CD4-positive, alpha-beta T cell treated with Interleukin-10 for 1 hour (primary cell): ENCODE measurements at regions not wholly inside any gene's neighbourhood (a gene's known extent, or its start where the extent isn't known, plus 50 kb on each side); places are given as distances from the start of the nearest gene placed in this dataset.

Source experiments
- DNase-seq: peaks from one replicate; pipeline ENCODE4 v3.0.0-alpha.2; 2020

GRCh38 chr4:23390246-23390645, 499.6 kb downstream of the PPARGC1A start:
- DNase-seq = no peak

- DNase-seq = no peak
These were observed 501.0 kb downstream of the PPARGC1A start for GRCh38 chr4:23388699-23389395.

GRCh38 chr4:23388255-23388654, 501.6 kb downstream of the PPARGC1A start:
- no peak for DNase-seq

- no peak for DNase-seq
These were observed 505.1 kb downstream of the PPARGC1A start for GRCh38 chr4:23384741-23385140.

- no peak for DNase-seq
These were observed 507.0 kb downstream of the PPARGC1A start for GRCh38 chr4:23382879-23383278.

GRCh38 chr4:23374259-23374658, 515.6 kb downstream of the PPARGC1A start:
- no peak for DNase-seq

- no peak for DNase-seq
These were observed 516.6 kb downstream of the PPARGC1A start for GRCh38 chr4:23373261-23373660.

GRCh38 chr4:23371533-23371932, 518.3 kb downstream of the PPARGC1A start:
- no peak for DNase-seq

- DNase-seq = no peak
These were observed 520.5 kb downstream of the PPARGC1A start for GRCh38 chr4:23369331-23369730.

GRCh38 chr4:23368081-23368697, 521.7 kb downstream of the PPARGC1A start:
- DNase-seq = no peak

- no peak for DNase-seq
These were observed 523.3 kb downstream of the PPARGC1A start for GRCh38 chr4:23366557-23366906.

GRCh38 chr4:23365871-23366556, 523.8 kb downstream of the PPARGC1A start:
- DNase-seq = no peak

- DNase-seq = no peak
These were observed 524.8 kb downstream of the PPARGC1A start for GRCh38 chr4:23365086-23365485.

GRCh38 chr4:23364167-23364566, 525.7 kb downstream of the PPARGC1A start:
- no peak for DNase-seq

GRCh38 chr4:23361453-23361852, 528.4 kb downstream of the PPARGC1A start:
- no peak for DNase-seq

GRCh38 chr4:23360718-23361117, 529.1 kb downstream of the PPARGC1A start:
- DNase-seq = no peak

- DNase-seq = no peak
These were observed 534.6 kb downstream of the PPARGC1A start for GRCh38 chr4:23355258-23355657.

GRCh38 chr4:23353200-23353599, 536.6 kb downstream of the PPARGC1A start:
- no peak for DNase-seq

GRCh38 chr4:23348789-23349498, 540.9 kb downstream of the PPARGC1A start:
- DNase-seq = no peak

GRCh38 chr4:23337292-23337691, 552.6 kb downstream of the PPARGC1A start:
- DNase-seq = no peak

GRCh38 chr4:23333946-23334878, 555.6 kb downstream of the PPARGC1A start:
- peak; percentile 65 for DNase-seq

- DNase-seq = no peak
These were observed 556.3 kb downstream of the PPARGC1A start for GRCh38 chr4:23333556-23333945.

GRCh38 chr4:23332313-23332712, 557.5 kb downstream of the PPARGC1A start:
- no peak for DNase-seq
